ENCODE measurements at regions not wholly inside any gene's neighbourhood (a gene's known extent, or its start where the extent isn't known, plus 50 kb on each side); places are given as distances from the start of the nearest gene placed in this dataset.

DNA sequence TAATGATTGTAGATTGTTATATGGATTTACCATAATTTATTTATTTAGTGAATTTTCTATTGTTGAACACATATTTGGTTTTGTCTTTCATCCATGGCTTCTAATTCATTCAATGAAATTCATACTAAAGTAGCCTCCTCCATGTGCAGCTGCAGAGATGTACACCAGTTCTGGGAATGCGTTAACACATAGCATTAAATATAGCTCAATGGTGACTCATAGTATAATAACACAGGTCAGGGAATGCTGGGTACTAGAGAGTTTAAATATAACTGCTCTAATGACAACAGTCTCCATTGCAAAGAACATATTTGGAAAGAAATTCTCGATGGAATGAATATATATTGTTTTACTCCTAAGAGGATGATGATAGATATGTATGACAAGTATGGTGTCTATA, 1190.2 kb upstream of the NRXN1 start:
- Histone ChIP-seq H3K4me1 (ENCODE audit: control insufficient read depth, low read depth, low read length) (no peaks in the 10 kb centered on the region), H3K27ac (ENCODE audit: low read length) (no peak overlapping the region), H3K27me3 (ENCODE audit: control insufficient read depth, insufficient read depth, low read length) (no peaks in the 10 kb centered on the region)

DNA sequence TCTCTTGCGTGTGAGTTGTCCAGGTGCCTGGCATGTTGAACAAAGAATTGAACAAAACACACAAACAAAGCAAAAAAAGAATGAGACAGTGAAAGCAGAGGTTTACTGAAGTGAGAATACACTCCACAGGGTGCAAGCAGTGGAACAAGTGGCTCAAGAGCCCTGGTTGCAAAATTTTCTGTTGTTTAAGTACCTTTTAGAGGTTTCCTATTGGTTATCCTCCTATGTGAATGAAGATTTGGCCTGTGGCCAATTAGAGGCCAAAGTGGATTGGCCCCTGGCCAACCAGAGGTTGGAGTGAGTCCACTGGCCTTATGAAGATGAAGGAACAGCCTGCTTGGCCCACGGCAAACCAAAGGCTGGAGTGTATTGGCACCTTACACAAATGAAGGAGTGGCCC, 1188.5 kb upstream of the NRXN1 start:
- no peak overlapping the region for H3K9ac ChIP-seq (ENCODE audit: low read length)

More for the DNA sequence above, 1190.2 kb upstream of the NRXN1 start:
- H3K4me3 ChIP-seq (ENCODE audit: low read length) = no peak overlapping the region
- H3K9ac ChIP-seq (ENCODE audit: low read length) = no peak overlapping the region
- no peaks in the 10 kb centered on the region for H3K9me3 ChIP-seq (ENCODE audit: control insufficient read depth, low read depth, low read length)
- no peaks in the 10 kb centered on the region for H3K36me3 ChIP-seq (ENCODE audit: control insufficient read depth, low read depth, low read length)

DNA sequence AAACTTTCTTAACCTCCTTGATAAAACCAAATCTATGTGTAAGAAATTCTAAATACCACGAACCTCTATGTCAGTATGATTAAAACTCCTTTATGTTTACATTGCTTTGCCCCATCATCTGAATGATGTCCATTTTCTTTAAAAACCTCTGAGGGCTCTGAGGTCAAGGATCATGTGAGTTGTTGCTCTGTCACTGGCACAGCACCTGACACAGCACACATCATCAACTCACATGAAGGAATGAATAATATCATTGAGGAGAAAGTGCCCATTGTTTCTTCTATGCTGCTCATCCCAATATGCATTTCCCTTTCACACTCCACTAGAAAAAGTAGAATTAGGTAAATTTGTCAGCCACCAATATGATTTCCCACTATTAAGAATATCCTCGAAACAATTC, 1178.7 kb upstream of the NRXN1 start:
- Histone ChIP-seq H3K9ac (ENCODE audit: low read length) (no peak overlapping the region), H3K4me3 (ENCODE audit: low read length) (no peak overlapping the region), H3K27ac (ENCODE audit: low read length) (no peak overlapping the region), H3K9me3 (ENCODE audit: control insufficient read depth, low read depth, low read length) (no peaks in the 10 kb centered on the region), H3K27me3 (ENCODE audit: control insufficient read depth, insufficient read depth, low read length) (no peaks in the 10 kb centered on the region), H3K36me3 (ENCODE audit: control insufficient read depth, low read depth, low read length) (no peaks in the 10 kb centered on the region), H3K4me1 (ENCODE audit: control insufficient read depth, low read depth, low read length) (no peaks in the 10 kb centered on the region)

More for the DNA sequence above, 1188.5 kb upstream of the NRXN1 start:
- H3K27ac ChIP-seq (ENCODE audit: low read length) = no peak overlapping the region
- H3K9me3 ChIP-seq (ENCODE audit: control insufficient read depth, low read depth, low read length) = no peaks in the 10 kb centered on the region
- H3K36me3 ChIP-seq (ENCODE audit: control insufficient read depth, low read depth, low read length) = no peaks in the 10 kb centered on the region
- H3K27me3 ChIP-seq (ENCODE audit: control insufficient read depth, insufficient read depth, low read length) = no peaks in the 10 kb centered on the region
- no peaks in the 10 kb centered on the region for H3K4me1 ChIP-seq (ENCODE audit: control insufficient read depth, low read depth, low read length)
- H3K4me3 ChIP-seq (ENCODE audit: low read length) = no peak overlapping the region

DNA sequence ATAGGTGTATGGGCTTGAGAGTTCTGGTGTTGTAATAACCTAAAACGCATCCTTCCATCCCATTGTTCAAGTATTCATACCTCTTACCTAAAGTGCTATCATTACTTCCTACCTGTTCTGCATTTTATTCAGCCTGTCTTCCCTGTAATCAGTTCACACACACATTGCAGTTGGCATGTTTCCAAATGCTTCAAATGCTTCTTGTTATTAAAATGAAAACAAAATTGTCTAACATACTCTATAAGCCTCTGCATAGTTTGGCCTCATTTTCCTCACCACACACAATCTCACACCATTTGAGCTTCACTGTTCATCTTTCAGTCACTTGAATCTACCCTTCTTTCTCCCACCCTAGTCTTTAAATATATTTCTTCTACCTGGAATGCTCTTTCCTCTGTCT, 1178.2 kb upstream of the NRXN1 start:
- Histone ChIP-seq H3K9me3 (ENCODE audit: control insufficient read depth, low read depth, low read length) (no peaks in the 10 kb centered on the region), H3K9ac (ENCODE audit: low read length) (no peak overlapping the region), H3K27ac (ENCODE audit: low read length) (no peak overlapping the region), H3K4me1 (ENCODE audit: control insufficient read depth, low read depth, low read length) (no peaks in the 10 kb centered on the region), H3K36me3 (ENCODE audit: control insufficient read depth, low read depth, low read length) (no peaks in the 10 kb centered on the region), H3K27me3 (ENCODE audit: control insufficient read depth, insufficient read depth, low read length) (no peaks in the 10 kb centered on the region), H3K4me3 (ENCODE audit: low read length) (no peak overlapping the region)

DNA sequence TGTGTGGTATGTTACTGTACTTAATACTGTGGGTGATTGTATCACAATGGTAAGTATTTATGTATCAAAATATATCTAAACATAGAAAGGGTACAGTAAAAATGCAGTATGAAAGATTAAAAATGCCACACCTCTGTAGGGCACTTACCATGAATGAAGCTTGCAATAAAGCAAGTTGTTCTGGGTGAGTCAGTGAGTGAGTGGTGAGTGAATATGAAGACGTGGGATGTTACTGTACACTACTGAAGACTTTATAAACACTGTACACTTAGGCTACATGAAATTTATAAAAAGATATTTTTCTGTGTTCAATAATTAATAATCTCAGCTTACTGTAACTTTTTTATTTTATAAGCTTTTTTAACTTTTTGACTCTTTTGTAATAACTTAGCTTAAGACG, 1162.4 kb upstream of the NRXN1 start:
- H3K4me3 ChIP-seq (ENCODE audit: low read length) = no peak overlapping the region
- no peak overlapping the region for H3K9ac ChIP-seq (ENCODE audit: low read length)
- H3K4me1 ChIP-seq (ENCODE audit: control insufficient read depth, low read depth, low read length) = no peaks in the 10 kb centered on the region
- no peaks in the 10 kb centered on the region for H3K36me3 ChIP-seq (ENCODE audit: control insufficient read depth, low read depth, low read length)
- H3K27ac ChIP-seq (ENCODE audit: low read length) = no peak overlapping the region
- H3K27me3 ChIP-seq (ENCODE audit: control insufficient read depth, insufficient read depth, low read length) = no peaks in the 10 kb centered on the region
- H3K9me3 ChIP-seq (ENCODE audit: control insufficient read depth, low read depth, low read length) = no peaks in the 10 kb centered on the region

DNA sequence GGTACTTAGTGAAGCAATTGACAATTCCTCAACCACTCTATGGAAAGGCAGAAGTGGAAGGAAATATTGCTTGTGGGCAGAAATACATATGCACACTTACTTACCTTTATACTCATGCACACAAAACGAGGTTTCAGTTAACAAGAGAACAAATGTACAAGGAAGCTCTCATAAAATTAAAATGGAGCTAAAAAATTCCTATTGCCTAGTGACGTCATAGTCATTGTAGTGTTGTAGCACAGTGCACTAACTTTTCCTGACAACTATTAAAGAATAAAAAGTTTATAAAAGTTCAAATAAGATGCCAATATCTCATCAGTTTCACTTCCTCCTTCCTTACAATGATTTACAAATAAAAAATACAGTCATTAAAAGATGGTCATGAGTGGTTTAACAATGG, 1161.9 kb upstream of the NRXN1 start:
- Histone ChIP-seq H3K4me1 (ENCODE audit: control insufficient read depth, low read depth, low read length) (no peaks in the 10 kb centered on the region), H3K27me3 (ENCODE audit: control insufficient read depth, insufficient read depth, low read length) (no peaks in the 10 kb centered on the region), H3K36me3 (ENCODE audit: control insufficient read depth, low read depth, low read length) (no peaks in the 10 kb centered on the region), H3K9me3 (ENCODE audit: control insufficient read depth, low read depth, low read length) (no peaks in the 10 kb centered on the region), H3K9ac (ENCODE audit: low read length) (no peak overlapping the region), H3K27ac (ENCODE audit: low read length) (no peak overlapping the region), H3K4me3 (ENCODE audit: low read length) (no peak overlapping the region)

DNA sequence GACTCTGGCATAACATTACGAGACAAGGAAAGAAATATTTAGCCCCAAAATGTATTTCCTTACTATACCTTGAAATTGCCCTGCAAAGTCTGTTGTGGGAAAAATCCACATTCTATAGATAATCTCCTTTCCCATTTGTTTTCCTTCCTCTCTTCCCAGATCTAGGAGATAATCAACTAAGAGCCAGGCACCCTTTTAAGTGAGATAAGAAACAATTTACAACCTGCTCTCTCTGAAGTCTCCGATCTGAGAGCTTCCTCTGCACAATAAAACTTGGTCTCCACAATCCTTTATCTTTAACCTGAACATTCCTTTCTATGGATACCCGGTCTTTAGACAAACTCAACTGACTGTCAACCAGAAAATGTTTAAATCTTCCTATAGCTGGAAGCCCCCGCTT, 1160.7 kb upstream of the NRXN1 start:
- Histone ChIP-seq H3K9ac (ENCODE audit: low read length) (no peak overlapping the region), H3K36me3 (ENCODE audit: control insufficient read depth, low read depth, low read length) (no peaks in the 10 kb centered on the region), H3K27ac (ENCODE audit: low read length) (no peak overlapping the region), H3K9me3 (ENCODE audit: control insufficient read depth, low read depth, low read length) (no peaks in the 10 kb centered on the region), H3K4me3 (ENCODE audit: low read length) (no peak overlapping the region), H3K4me1 (ENCODE audit: control insufficient read depth, low read depth, low read length) (no peaks in the 10 kb centered on the region), H3K27me3 (ENCODE audit: control insufficient read depth, insufficient read depth, low read length) (no peaks in the 10 kb centered on the region)

DNA sequence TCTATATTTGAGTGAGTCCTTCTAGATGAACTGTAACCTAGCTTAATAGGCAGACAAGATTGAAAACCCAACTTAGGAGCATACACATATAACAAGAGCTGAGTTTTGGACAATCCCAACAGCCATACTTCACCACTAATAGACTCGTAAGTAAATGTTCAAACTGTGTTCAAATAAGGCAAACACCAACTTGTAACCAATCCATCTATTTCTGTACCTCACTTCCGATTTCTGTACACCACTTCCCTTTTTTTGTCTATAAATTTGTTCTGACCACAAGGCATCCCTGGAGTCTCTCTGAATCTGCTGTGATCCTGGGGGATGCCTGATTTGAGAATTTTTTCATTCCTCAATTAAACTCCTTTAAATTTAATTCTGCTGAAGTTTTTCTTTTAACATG, 1149.1 kb upstream of the NRXN1 start:
- no peak overlapping the region for H3K4me3 ChIP-seq (ENCODE audit: low read length)
- H3K9me3 ChIP-seq (ENCODE audit: control insufficient read depth, low read depth, low read length) = peaks cover 6% of the 10 kb centered on the region
- no peaks in the 10 kb centered on the region for H3K27me3 ChIP-seq (ENCODE audit: control insufficient read depth, insufficient read depth, low read length)
- H3K4me1 ChIP-seq (ENCODE audit: control insufficient read depth, low read depth, low read length) = no peaks in the 10 kb centered on the region
- H3K9ac ChIP-seq (ENCODE audit: low read length) = no peak overlapping the region
- H3K36me3 ChIP-seq (ENCODE audit: control insufficient read depth, low read depth, low read length) = no peaks in the 10 kb centered on the region
- H3K27ac ChIP-seq (ENCODE audit: low read length) = no peak overlapping the region

DNA sequence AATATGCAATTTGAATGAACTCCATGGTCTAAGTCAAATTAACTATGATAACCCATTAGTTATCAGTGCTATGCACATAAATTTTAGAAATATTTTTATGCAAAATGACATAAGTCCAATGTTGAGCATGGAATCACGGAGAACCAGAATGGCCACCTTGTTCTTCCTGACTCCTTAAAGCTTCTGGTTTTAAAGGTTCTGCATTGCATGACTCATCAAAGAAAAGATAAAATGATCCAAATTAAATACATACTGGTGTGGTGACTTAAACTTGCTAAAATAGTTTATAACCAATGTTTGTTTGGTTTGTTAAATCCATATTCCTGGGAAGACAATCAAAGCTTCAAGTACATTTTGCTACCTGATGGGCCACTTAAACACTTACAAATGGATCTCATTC, 1146.9 kb upstream of the NRXN1 start:
- H3K27ac ChIP-seq (ENCODE audit: low read length) = no peak overlapping the region
- no peaks in the 10 kb centered on the region for H3K27me3 ChIP-seq (ENCODE audit: control insufficient read depth, insufficient read depth, low read length)
- H3K4me1 ChIP-seq (ENCODE audit: control insufficient read depth, low read depth, low read length) = no peaks in the 10 kb centered on the region

DNA sequence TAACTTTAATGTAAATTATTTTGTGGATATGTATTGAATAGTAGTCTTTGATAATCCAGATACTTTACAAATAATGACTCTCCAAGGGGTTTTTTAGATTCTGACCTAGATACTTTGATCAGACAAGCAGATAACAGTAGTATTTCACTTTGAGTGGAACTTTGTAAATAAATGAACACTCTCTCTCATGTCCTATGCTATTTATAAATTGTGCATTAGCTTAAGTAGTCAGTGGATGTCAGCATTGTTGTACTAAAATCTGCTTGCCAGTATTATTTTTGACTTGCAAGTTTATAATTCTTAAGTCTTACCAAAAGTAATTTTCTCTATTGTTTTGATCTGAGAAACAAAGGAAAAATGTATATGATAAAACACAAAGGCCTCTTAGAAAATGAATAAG, 1113.1 kb upstream of the NRXN1 start:
- no peak overlapping the region for H3K27ac ChIP-seq (ENCODE audit: low read length)
- H3K9ac ChIP-seq (ENCODE audit: low read length) = no peak overlapping the region
- H3K27me3 ChIP-seq (ENCODE audit: control insufficient read depth, insufficient read depth, low read length) = no peaks in the 10 kb centered on the region
- H3K4me1 ChIP-seq (ENCODE audit: control insufficient read depth, low read depth, low read length) = no peaks in the 10 kb centered on the region
- no peaks in the 10 kb centered on the region for H3K9me3 ChIP-seq (ENCODE audit: control insufficient read depth, low read depth, low read length)
- H3K36me3 ChIP-seq (ENCODE audit: control insufficient read depth, low read depth, low read length) = no peaks in the 10 kb centered on the region
- H3K4me3 ChIP-seq (ENCODE audit: low read length) = no peak overlapping the region

More for the DNA sequence above, 1146.9 kb upstream of the NRXN1 start:
- peaks cover 6% of the 10 kb centered on the region for H3K9me3 ChIP-seq (ENCODE audit: control insufficient read depth, low read depth, low read length)
- no peaks in the 10 kb centered on the region for H3K36me3 ChIP-seq (ENCODE audit: control insufficient read depth, low read depth, low read length)
- H3K9ac ChIP-seq (ENCODE audit: low read length) = no peak overlapping the region
- H3K4me3 ChIP-seq (ENCODE audit: low read length) = no peak overlapping the region

DNA sequence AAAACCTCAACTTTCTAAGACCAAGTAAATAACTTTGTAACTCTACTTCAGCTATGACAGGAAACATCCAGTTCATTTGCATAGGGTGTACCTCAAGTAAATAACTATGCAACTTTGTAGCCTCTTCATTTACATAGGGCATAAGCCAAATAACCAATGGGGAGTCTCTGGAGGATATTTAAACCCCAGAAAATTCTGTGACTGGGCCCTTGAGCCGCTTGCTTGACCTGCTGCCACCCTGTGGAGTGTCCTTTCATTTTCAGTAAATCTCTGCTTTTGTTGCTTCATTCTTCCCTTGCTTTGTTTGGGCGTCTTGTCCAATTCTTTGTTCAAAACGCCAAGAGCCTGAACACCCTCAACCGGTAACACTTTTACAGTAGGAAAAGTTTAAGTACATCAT, 1112.7 kb upstream of the NRXN1 start:
- H3K4me3 ChIP-seq (ENCODE audit: low read length) = no peak overlapping the region
- H3K27me3 ChIP-seq (ENCODE audit: control insufficient read depth, insufficient read depth, low read length) = no peaks in the 10 kb centered on the region
- no peaks in the 10 kb centered on the region for H3K4me1 ChIP-seq (ENCODE audit: control insufficient read depth, low read depth, low read length)
- H3K36me3 ChIP-seq (ENCODE audit: control insufficient read depth, low read depth, low read length) = no peaks in the 10 kb centered on the region
- no peak overlapping the region for H3K27ac ChIP-seq (ENCODE audit: low read length)
- no peaks in the 10 kb centered on the region for H3K9me3 ChIP-seq (ENCODE audit: control insufficient read depth, low read depth, low read length)
- no peak overlapping the region for H3K9ac ChIP-seq (ENCODE audit: low read length)

DNA sequence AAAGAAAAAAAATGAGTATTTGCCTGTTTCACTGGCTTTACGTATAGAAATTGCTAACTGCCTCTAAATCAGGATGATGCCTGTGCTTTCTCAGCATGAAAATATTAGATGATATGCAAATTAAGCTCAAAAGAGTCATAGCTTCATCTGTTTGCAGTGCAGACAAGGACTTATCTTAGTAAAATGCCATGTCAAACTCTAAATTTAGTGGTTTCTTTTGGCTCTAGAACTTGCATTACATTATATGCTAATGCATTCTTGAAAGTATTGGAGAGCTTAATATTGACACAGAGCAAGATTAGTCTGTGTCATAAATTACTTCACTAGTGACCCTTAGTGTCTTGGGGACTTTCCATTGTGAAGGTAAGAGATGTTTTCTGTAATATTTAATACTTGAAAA, 1109.1 kb upstream of the NRXN1 start:
- no peak overlapping the region for H3K9ac ChIP-seq (ENCODE audit: low read length)

More for the DNA sequence above, 1109.1 kb upstream of the NRXN1 start:
- no peaks in the 10 kb centered on the region for H3K4me1 ChIP-seq (ENCODE audit: control insufficient read depth, low read depth, low read length)
- no peak overlapping the region for H3K27ac ChIP-seq (ENCODE audit: low read length)
- no peaks in the 10 kb centered on the region for H3K27me3 ChIP-seq (ENCODE audit: control insufficient read depth, insufficient read depth, low read length)
- no peaks in the 10 kb centered on the region for H3K36me3 ChIP-seq (ENCODE audit: control insufficient read depth, low read depth, low read length)
- no peak overlapping the region for H3K4me3 ChIP-seq (ENCODE audit: low read length)
- H3K9me3 ChIP-seq (ENCODE audit: control insufficient read depth, low read depth, low read length) = no peaks in the 10 kb centered on the region
